ENCODE measurements at regions not wholly inside any gene's neighbourhood (a gene's known extent, or its start where the extent isn't known, plus 50 kb on each side); places are given as distances from the start of the nearest gene placed in this dataset.

GRCh38 chr2:71793926-71794325 is 340.6 kb downstream of the DYSF start:
- Histone ChIP-seq H3K9me3 (no peaks in the 10 kb centered on the region), H3K4me3 (ENCODE audit: low read depth in 2 of 2, low read length in 1 of 2) (no peak overlapping the region), H3F3A (replicated peaks; ENCODE audit: insufficient read depth) (no peaks in the 10 kb centered on the region), H3K4me1 (ENCODE audit: control insufficient read depth in 1 of 2, insufficient read depth in 2 of 2, low read depth in 1 of 2, low read length in 1 of 2) (peaks cover 0 to 17% of the 10 kb centered on the region in 2 experiments; a peak in 1 of 4 replicates), H2AFZ (ENCODE audit: low read depth) (no peak overlapping the region), H3K27ac (ENCODE audit: low read depth in 2 of 2, low read length in 1 of 2) (no peak overlapping the region), H4K20me1 (ENCODE audit: insufficient read depth) (no peaks in the 10 kb centered on the region), H3K4me2 (no peak overlapping the region), H3K36me3 (replicated peaks in 1 of 2; ENCODE audit: control insufficient read depth in 1 of 2, insufficient read depth in 2 of 2, low read length in 1 of 2) (no peaks in the 10 kb centered on the region), H3K27me3 (ENCODE audit: insufficient read depth) (no peaks in the 10 kb centered on the region), H3K79me2 (ENCODE audit: insufficient read depth) (no peaks in the 10 kb centered on the region), H3K9ac (no peak overlapping the region), H3K9me2 (no peaks in the 10 kb centered on the region)
- WGBS (ENCODE audit: low lambda C conversion rate) = 65% methylated on average over 2 of the region's 2 CpGs
- POLR2A ChIA-PET = no interaction called here
- CTCF ChIA-PET = interaction anchor here (1.0 to 4.2 kb wide), 4 partner anchors 184 to 343 kb away, joined by 3 to 30 read pairs (median 4); no protein-coding TSS in a partner anchor
- no peak for TF ChIP-seq PBX3 (IDR thresholded peaks at IDR 0.05)
- no peak for TF ChIP-seq YY1 (IDR thresholded peaks at IDR 0.05; ENCODE audit: low read depth)
- no peak for TF ChIP-seq MEF2A (IDR thresholded peaks at IDR 0.05; ENCODE audit: borderline replicate concordance, low read depth)
- no peak for TF ChIP-seq JUND (IDR thresholded peaks at IDR 0.05)
- no peak for DNase-seq

GRCh38 chr2:71792926-71793761 is 339.8 kb downstream of the DYSF start:
- TF ChIP-seq POLR2AphosphoS5 (IDR thresholded peaks at IDR 0.05; ENCODE audit: low read depth, low read length) (no peak), USF2 (IDR thresholded peaks at IDR 0.05; ENCODE audit: borderline replicate concordance, low read depth, low read length) (no peak), RCOR1 (IDR thresholded peaks at IDR 0.05; ENCODE audit: low read length) (no peak), MAX (IDR thresholded peaks at IDR 0.05; ENCODE audit: low read depth) (no peak), FOXJ3 (CRISPR knock-in tag; IDR thresholded peaks at IDR 0.05) (no peak), ZBTB33 (IDR thresholded peaks at IDR 0.05; ENCODE audit: borderline replicate concordance, low read depth) (no peak), REST (IDR thresholded peaks at IDR 0.05; ENCODE audit: low read depth, low read length) (no peak), NRF1 (IDR thresholded peaks at IDR 0.05; ENCODE audit: low read depth, low read length) (no peak), EP300 (IDR thresholded peaks at IDR 0.05; ENCODE audit: borderline replicate concordance in 1 of 2, low read depth in 1 of 2, low read length in 1 of 2) (no peak), EZH2phosphoT487 (IDR thresholded peaks at IDR 0.05; ENCODE audit: borderline replicate concordance, low read depth) (no peak), TCF12 (IDR thresholded peaks at IDR 0.05) (no peak), PBX3 (IDR thresholded peaks at IDR 0.05) (no peak), SMC3 (IDR thresholded peaks at IDR 0.05; ENCODE audit: low read depth, low read length) (no peak)
- POLR2A ChIA-PET = no interaction called here
- Histone ChIP-seq H3K4me3 (ENCODE audit: low read depth in 2 of 2, low read length in 1 of 2) (no peak overlapping the region), H3K4me2 (no peak overlapping the region), H3K9me3 (no peaks in the 10 kb centered on the region), H3K79me2 (ENCODE audit: insufficient read depth) (no peaks in the 10 kb centered on the region), H3K27ac (ENCODE audit: low read depth in 2 of 2, low read length in 1 of 2) (no peak overlapping the region), H3K9me2 (no peaks in the 10 kb centered on the region), H4K20me1 (ENCODE audit: insufficient read depth) (no peaks in the 10 kb centered on the region), H2AFZ (ENCODE audit: low read depth) (no peak overlapping the region), H3K9ac (no peak overlapping the region), H3K36me3 (replicated peaks in 1 of 2; ENCODE audit: control insufficient read depth in 1 of 2, insufficient read depth in 2 of 2, low read length in 1 of 2) (no peaks in the 10 kb centered on the region), H3F3A (replicated peaks; ENCODE audit: insufficient read depth) (no peaks in the 10 kb centered on the region), H3K27me3 (ENCODE audit: insufficient read depth) (no peaks in the 10 kb centered on the region), H3K4me1 (ENCODE audit: control insufficient read depth in 1 of 2, insufficient read depth in 2 of 2, low read depth in 1 of 2, low read length in 1 of 2) (peaks cover 0 to 17% of the 10 kb centered on the region in 2 experiments; a peak in 1 of 4 replicates)
- DNase-seq = no peak
- WGBS (ENCODE audit: low lambda C conversion rate) = 76% methylated on average over 10 of the region's 10 CpGs
- CTCF ChIA-PET = interaction anchor here (4.2 kb wide), 1 partner anchor 246 kb away, joined by 30 read pairs; no protein-coding TSS in a partner anchor

Measured in SK-N-SH (cell line).